Body of pancreas (tissue), 4 donors: ENCODE measurements at regions not wholly inside any gene's neighbourhood (a gene's known extent, or its start where the extent isn't known, plus 50 kb on each side); places are given as distances from the start of the nearest gene placed in this dataset.

Experiments used
- POLR2A ChIP-seq, 3 donors: fragments of 450-650 bp; IDR thresholded peaks; one replicate each; pipeline ENCODE4 v1.6.1; 2016; ENCODE audit warnings: antibody characterized with exemption in 3 of 3, mild to moderate bottlenecking in 2 of 3
- TF ChIP-seq, protein P1 (sequence below), 7 experiments: fragments of 450-650 bp in 4 of 7; fragments of 200-600 bp in 3 of 7; sonication (generic) in 3 of 7; IDR thresholded peaks; one replicate each; pipeline ENCODE4 v1.5.1; 2016 to 2019; ENCODE audit warnings: antibody characterized with exemption in 7 of 7

DNA sequence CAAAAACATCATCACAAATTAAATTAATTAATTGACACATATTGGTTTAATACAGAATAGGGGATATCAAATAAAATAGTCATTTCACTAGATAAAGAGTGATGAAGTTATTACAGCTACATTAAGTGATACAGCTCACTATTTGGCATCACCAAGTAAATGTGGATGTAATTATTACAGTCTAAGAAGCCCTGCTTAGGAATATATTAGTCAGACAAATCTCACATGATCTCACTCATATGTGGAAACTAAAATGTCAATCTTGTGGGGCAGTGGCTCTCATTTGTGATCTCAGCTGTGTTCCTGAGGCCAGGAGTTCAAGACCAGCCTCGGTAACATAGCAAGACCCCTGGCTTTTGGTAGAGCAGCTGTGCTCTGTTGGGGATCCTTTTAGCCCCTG lies 233.4 kb upstream of the RGMB start:
- no peak for TF ChIP-seq POLR2A (IDR thresholded peaks at IDR 0.05)
- TF ChIP-seq, protein P1, sequence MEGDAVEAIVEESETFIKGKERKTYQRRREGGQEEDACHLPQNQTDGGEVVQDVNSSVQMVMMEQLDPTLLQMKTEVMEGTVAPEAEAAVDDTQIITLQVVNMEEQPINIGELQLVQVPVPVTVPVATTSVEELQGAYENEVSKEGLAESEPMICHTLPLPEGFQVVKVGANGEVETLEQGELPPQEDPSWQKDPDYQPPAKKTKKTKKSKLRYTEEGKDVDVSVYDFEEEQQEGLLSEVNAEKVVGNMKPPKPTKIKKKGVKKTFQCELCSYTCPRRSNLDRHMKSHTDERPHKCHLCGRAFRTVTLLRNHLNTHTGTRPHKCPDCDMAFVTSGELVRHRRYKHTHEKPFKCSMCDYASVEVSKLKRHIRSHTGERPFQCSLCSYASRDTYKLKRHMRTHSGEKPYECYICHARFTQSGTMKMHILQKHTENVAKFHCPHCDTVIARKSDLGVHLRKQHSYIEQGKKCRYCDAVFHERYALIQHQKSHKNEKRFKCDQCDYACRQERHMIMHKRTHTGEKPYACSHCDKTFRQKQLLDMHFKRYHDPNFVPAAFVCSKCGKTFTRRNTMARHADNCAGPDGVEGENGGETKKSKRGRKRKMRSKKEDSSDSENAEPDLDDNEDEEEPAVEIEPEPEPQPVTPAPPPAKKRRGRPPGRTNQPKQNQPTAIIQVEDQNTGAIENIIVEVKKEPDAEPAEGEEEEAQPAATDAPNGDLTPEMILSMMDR (IDR thresholded peaks at IDR 0.05) = no peak
